HUDEP-2 (cell line): ENCODE measurements at regions not wholly inside any gene's neighbourhood (a gene's known extent, or its start where the extent isn't known, plus 50 kb on each side); places are given as distances from the start of the nearest gene placed in this dataset.
"Not testable (repeated sequence)": the region's sequence is repeated elsewhere in the genome, so short reads cannot be mapped to it uniquely, and the experiment has no call there.

Experiments
- DNase-seq, 76 experiments: peaks; one replicate each; lab custom pipeline; 2025; ENCODE audit not compliant: unreplicated experiment in 76 of 76; lab: John Stamatoyannopoulos, UW

GRCh38 chr4:29104694-29105093 is 1615.5 kb upstream of the PCDH7 start:
- no peak for DNase-seq

- no peak for DNase-seq
Measured at GRCh38 chr4:29113960-29114359, 1606.2 kb upstream of the PCDH7 start.

- DNase-seq = not testable (repeated sequence)
Measured at GRCh38 chr4:29117231-29117722, 1602.9 kb upstream of the PCDH7 start.

- no peak for DNase-seq
Measured at GRCh38 chr4:29121586-29121985, 1598.6 kb upstream of the PCDH7 start.

GRCh38 chr4:29128810-29129209 is 1591.4 kb upstream of the PCDH7 start:
- no peak for DNase-seq

- no peak for DNase-seq
Measured at GRCh38 chr4:29131304-29131703, 1588.9 kb upstream of the PCDH7 start.

GRCh38 chr4:29142708-29143107 is 1577.5 kb upstream of the PCDH7 start:
- DNase-seq = no peak

GRCh38 chr4:29151584-29151983 is 1568.6 kb upstream of the PCDH7 start:
- DNase-seq = no peak

- no peak for DNase-seq
Measured at GRCh38 chr4:29153642-29154041, 1566.5 kb upstream of the PCDH7 start.

GRCh38 chr4:29175291-29175690 is 1544.9 kb upstream of the PCDH7 start:
- DNase-seq = no peak

GRCh38 chr4:29199025-29199424 is 1521.1 kb upstream of the PCDH7 start:
- no peak for DNase-seq

- DNase-seq = no peak
Measured at GRCh38 chr4:29199485-29199884, 1520.7 kb upstream of the PCDH7 start.

GRCh38 chr4:29213020-29213419 is 1507.1 kb upstream of the PCDH7 start:
- no peak for DNase-seq

GRCh38 chr4:29220761-29221160 is 1499.4 kb upstream of the PCDH7 start:
- DNase-seq = no peak

GRCh38 chr4:29224911-29225310 is 1495.3 kb upstream of the PCDH7 start:
- DNase-seq = no peak

GRCh38 chr4:29240641-29241040 is 1479.5 kb upstream of the PCDH7 start:
- no peak for DNase-seq

GRCh38 chr4:29243054-29243453 is 1477.1 kb upstream of the PCDH7 start:
- DNase-seq = no peak

GRCh38 chr4:29243851-29244250 is 1476.3 kb upstream of the PCDH7 start:
- DNase-seq = no peak

GRCh38 chr4:29259556-29259955 is 1460.6 kb upstream of the PCDH7 start:
- DNase-seq = no peak

- DNase-seq = no peak
Measured at GRCh38 chr4:29262986-29263385, 1457.2 kb upstream of the PCDH7 start.

- no peak for DNase-seq
Measured at GRCh38 chr4:29276150-29276549, 1444.0 kb upstream of the PCDH7 start.

GRCh38 chr4:29277381-29277780 is 1442.8 kb upstream of the PCDH7 start:
- no peak for DNase-seq

GRCh38 chr4:29278585-29278984 is 1441.6 kb upstream of the PCDH7 start:
- DNase-seq = no peak
